ENCODE measurements at regions not wholly inside any gene's neighbourhood (a gene's known extent, or its start where the extent isn't known, plus 50 kb on each side); places are given as distances from the start of the nearest gene placed in this dataset.

GRCh38 chr16:16830973-16831372, 452.0 kb downstream of the NPIPA7 start:
- WGBS (ENCODE audit: insufficient coverage, low lambda C conversion rate) = 80% methylated on average over 1 of the region's 2 CpGs
- no peak for DNase-seq
- Histone ChIP-seq H3K4me3 (ENCODE audit: low read length) (no peak overlapping the region), H3K4me1 (ENCODE audit: control insufficient read depth, insufficient read depth, low read length) (no peaks in the 10 kb centered on the region), H3K27ac (ENCODE audit: low read length) (no peak overlapping the region), H3K36me3 (ENCODE audit: control insufficient read depth, insufficient read depth, low read length) (no peaks in the 10 kb centered on the region), H3K9me3 (ENCODE audit: control insufficient read depth, low read depth, low read length) (no peaks in the 10 kb centered on the region), H3K27me3 (ENCODE audit: control insufficient read depth, insufficient read depth, low read length) (no peaks in the 10 kb centered on the region)

DNA sequence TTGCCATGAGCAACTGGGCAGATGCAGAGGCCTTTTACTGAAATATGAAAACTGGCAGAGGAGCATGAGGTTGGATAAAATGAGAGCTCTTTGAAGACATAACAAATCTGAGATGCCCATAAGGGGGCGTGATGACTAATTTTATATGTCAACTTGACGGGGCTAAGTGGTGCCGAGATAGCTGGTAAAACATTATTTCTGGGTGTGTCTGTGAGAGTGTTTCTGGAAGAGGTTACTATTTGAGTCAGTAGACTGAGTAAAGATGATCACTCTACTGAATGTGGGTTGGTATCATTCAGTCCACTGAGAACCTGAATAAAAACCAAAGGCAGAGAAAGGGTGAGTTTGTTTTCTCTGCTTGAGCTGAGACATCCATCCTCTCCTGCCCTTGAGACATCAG, 454.2 kb downstream of the NPIPA7 start:
- Histone ChIP-seq H3K27me3 (ENCODE audit: control insufficient read depth, insufficient read depth, low read length) (no peaks in the 10 kb centered on the region), H3K9me3 (ENCODE audit: control insufficient read depth, low read depth, low read length) (no peaks in the 10 kb centered on the region), H3K4me1 (ENCODE audit: control insufficient read depth, insufficient read depth, low read length) (no peaks in the 10 kb centered on the region), H3K36me3 (ENCODE audit: control insufficient read depth, insufficient read depth, low read length) (no peaks in the 10 kb centered on the region), H3K4me3 (ENCODE audit: low read length) (no peak overlapping the region), H3K27ac (ENCODE audit: low read length) (no peak overlapping the region)
- no peak for DNase-seq
- WGBS (ENCODE audit: insufficient coverage, low lambda C conversion rate) = no CpG with 5 or more reads among the region's 3 CpGs

DNA sequence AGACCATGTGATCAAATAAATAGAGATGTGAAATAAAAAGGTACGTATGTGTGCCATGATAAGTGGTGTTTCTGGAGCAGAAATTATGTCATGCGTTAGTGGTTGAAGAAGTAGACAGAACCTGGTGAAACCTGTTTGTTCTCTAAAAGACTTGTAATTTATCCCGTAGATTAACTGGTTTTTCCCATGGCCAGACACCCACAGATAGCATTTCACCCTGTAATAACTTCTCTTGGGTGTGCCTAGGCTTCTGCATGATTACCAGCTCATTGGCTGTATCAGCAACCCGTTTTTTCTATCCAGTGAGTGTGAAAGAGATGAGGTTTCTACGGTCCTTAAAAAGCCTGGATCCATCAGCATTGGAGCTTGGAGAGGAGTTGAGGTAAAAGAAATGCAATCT, 471.3 kb downstream of the NPIPA7 start:
- Histone ChIP-seq H3K4me3 (ENCODE audit: low read length) (no peak overlapping the region), H3K27me3 (ENCODE audit: control insufficient read depth, insufficient read depth, low read length) (no peaks in the 10 kb centered on the region), H3K27ac (ENCODE audit: low read length) (no peak overlapping the region), H3K4me1 (ENCODE audit: control insufficient read depth, insufficient read depth, low read length) (no peaks in the 10 kb centered on the region), H3K9me3 (ENCODE audit: control insufficient read depth, low read depth, low read length) (no peaks in the 10 kb centered on the region), H3K36me3 (ENCODE audit: control insufficient read depth, insufficient read depth, low read length) (no peaks in the 10 kb centered on the region)
- DNase-seq = no peak
- 75% methylated on average over 1 of the region's 5 CpGs for WGBS (ENCODE audit: insufficient coverage, low lambda C conversion rate)

DNA sequence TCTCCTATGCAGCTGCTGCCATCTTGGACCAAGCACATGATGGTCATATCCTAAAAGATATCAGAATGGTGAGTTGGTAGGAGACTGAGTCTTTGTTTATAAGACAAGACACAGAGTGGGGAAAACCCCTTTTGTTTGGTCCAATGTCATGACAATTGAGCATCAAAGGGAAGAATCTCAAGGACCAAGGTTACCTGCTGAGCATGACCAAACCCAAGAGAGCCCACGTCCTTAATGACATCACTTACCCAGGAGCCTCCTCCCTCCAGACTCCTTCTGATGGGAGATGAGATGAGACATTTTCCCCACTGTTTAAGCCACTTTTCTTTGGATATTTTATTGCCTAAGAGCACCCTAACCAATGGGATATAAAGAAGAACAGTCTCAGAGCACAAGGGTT, 478.1 kb downstream of the NPIPA7 start:
- WGBS (ENCODE audit: insufficient coverage, low lambda C conversion rate) = no CpG with 5 or more reads among the region's 1 CpG
- no peak for DNase-seq
- H3K27ac ChIP-seq (ENCODE audit: low read length) = no peak overlapping the region
- H3K4me1 ChIP-seq (ENCODE audit: control insufficient read depth, insufficient read depth, low read length) = no peaks in the 10 kb centered on the region
- no peaks in the 10 kb centered on the region for H3K9me3 ChIP-seq (ENCODE audit: control insufficient read depth, low read depth, low read length)
- no peaks in the 10 kb centered on the region for H3K27me3 ChIP-seq (ENCODE audit: control insufficient read depth, insufficient read depth, low read length)
- H3K36me3 ChIP-seq (ENCODE audit: control insufficient read depth, insufficient read depth, low read length) = no peaks in the 10 kb centered on the region
- no peak overlapping the region for H3K4me3 ChIP-seq (ENCODE audit: low read length)

- H3K4me1 ChIP-seq (ENCODE audit: control insufficient read depth, insufficient read depth, low read length) = no peaks in the 10 kb centered on the region
- no peak overlapping the region for H3K4me3 ChIP-seq (ENCODE audit: low read length)
- WGBS (ENCODE audit: insufficient coverage, low lambda C conversion rate) = no CpG with 5 or more reads among the region's 5 CpGs
- DNase-seq = no peak
- H3K9me3 ChIP-seq (ENCODE audit: control insufficient read depth, low read depth, low read length) = no peaks in the 10 kb centered on the region
- H3K27me3 ChIP-seq (ENCODE audit: control insufficient read depth, insufficient read depth, low read length) = no peaks in the 10 kb centered on the region
- no peak overlapping the region for H3K27ac ChIP-seq (ENCODE audit: low read length)
- H3K36me3 ChIP-seq (ENCODE audit: control insufficient read depth, insufficient read depth, low read length) = no peaks in the 10 kb centered on the region
These were observed 478.8 kb downstream of the NPIPA7 start for GRCh38 chr16:16857603-16858283.

DNA sequence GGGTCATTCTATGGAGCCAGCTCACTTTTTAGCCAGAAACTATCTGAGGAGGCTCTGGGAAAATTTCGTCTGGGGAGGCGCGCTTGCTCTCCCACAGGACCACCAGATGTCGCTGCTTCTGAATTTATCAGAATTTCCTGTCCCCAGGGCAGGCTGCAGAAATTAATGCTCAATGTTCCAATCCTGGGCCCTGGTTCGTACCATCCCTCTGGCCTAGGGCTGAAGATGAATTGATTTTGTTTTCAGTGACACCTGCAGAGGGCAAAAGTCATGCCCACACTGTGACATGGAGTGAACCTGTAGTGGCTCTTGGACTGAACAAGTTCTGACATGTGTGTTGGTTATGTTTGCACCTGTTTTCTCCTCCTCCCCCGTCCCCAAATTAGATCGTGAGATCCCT, 482.6 kb downstream of the NPIPA7 start:
- WGBS (ENCODE audit: insufficient coverage, low lambda C conversion rate) = no CpG with 5 or more reads among the region's 7 CpGs
- DNase-seq = peak; percentile 16 to 18
- Histone ChIP-seq H3K4me1 (ENCODE audit: control insufficient read depth, insufficient read depth, low read length) (no peaks in the 10 kb centered on the region), H3K9me3 (ENCODE audit: control insufficient read depth, low read depth, low read length) (no peaks in the 10 kb centered on the region), H3K36me3 (ENCODE audit: control insufficient read depth, insufficient read depth, low read length) (no peaks in the 10 kb centered on the region), H3K4me3 (ENCODE audit: low read length) (no peak overlapping the region), H3K27me3 (ENCODE audit: control insufficient read depth, insufficient read depth, low read length) (no peaks in the 10 kb centered on the region), H3K27ac (ENCODE audit: low read length) (no peak overlapping the region)

DNA sequence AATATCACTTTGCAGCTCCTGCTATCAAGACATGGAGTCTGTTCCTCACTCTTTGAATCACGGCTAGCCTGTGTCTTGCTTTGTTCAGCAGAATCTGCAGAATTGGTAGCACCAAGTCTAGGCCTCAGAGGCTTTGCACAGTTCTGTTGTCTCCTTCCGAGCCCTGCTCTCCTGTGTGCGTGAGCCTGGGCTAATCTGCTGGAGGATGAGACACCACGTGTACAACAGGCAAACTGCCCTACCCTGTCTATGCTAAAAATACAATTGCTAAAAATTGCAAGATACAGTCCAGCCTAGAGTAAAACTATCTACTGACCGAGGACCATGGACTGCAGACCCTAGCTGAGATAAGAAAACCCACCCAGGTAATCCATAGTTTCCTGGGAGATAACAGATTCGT, 484.7 kb downstream of the NPIPA7 start:
- Histone ChIP-seq H3K4me1 (ENCODE audit: control insufficient read depth, insufficient read depth, low read length) (no peaks in the 10 kb centered on the region), H3K27ac (ENCODE audit: low read length) (no peak overlapping the region), H3K27me3 (ENCODE audit: control insufficient read depth, insufficient read depth, low read length) (no peaks in the 10 kb centered on the region), H3K36me3 (ENCODE audit: control insufficient read depth, insufficient read depth, low read length) (no peaks in the 10 kb centered on the region), H3K9me3 (ENCODE audit: control insufficient read depth, low read depth, low read length) (no peaks in the 10 kb centered on the region), H3K4me3 (ENCODE audit: low read length) (no peak overlapping the region)
- peak in 1 of 2 donors; percentile 4 for DNase-seq
- WGBS (ENCODE audit: insufficient coverage, low lambda C conversion rate) = 63% methylated on average over 2 of the region's 6 CpGs

DNA sequence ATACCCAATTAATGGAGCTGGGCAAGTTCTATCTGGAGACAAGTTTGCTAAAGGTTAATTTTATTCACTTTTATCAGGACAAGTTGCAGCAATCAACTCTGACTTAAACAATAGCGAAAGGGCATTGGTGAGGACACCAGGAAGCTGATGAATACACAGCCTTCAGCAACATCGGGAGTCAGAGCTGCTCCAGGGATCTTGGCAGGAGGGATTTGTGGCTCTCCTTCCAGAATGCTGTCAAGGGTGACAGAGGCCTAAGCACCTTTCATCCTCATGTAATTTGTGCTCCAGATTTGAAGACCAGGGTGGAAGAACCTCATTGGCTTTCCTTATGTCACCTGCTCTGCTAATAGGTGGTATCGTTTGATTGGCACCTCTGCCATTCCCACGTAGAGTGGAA, 485.6 kb downstream of the NPIPA7 start:
- Histone ChIP-seq H3K27ac (ENCODE audit: low read length) (no peak overlapping the region), H3K36me3 (ENCODE audit: control insufficient read depth, insufficient read depth, low read length) (no peaks in the 10 kb centered on the region), H3K4me3 (ENCODE audit: low read length) (no peak overlapping the region), H3K9me3 (ENCODE audit: control insufficient read depth, low read depth, low read length) (no peaks in the 10 kb centered on the region), H3K4me1 (ENCODE audit: control insufficient read depth, insufficient read depth, low read length) (no peaks in the 10 kb centered on the region), H3K27me3 (ENCODE audit: control insufficient read depth, insufficient read depth, low read length) (no peaks in the 10 kb centered on the region)
- DNase-seq = no peak
- WGBS (ENCODE audit: insufficient coverage, low lambda C conversion rate) = 80% methylated on average over 1 of the region's 4 CpGs

DNA sequence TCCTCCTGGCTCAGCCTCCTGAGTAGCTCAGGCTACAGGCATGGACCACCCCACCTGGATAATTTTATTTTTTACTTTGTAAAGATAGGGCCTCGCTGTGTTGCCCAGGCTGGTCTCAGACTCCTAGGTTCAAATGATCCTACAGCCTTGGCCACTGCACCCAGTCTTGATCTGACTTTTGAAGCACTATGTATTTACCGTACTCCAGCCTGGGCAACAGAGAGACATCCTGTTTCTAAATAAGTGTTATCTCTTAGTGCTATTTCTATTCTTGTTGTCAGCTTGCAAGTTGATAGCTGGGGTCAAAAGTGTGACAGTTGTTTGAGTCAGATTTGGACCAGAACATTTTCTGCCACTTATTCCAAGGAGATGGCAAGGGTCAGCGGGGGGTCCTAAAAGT, 486.4 kb downstream of the NPIPA7 start:
- Histone ChIP-seq H3K9me3 (ENCODE audit: control insufficient read depth, low read depth, low read length) (no peaks in the 10 kb centered on the region), H3K27me3 (ENCODE audit: control insufficient read depth, insufficient read depth, low read length) (no peaks in the 10 kb centered on the region), H3K36me3 (ENCODE audit: control insufficient read depth, insufficient read depth, low read length) (no peaks in the 10 kb centered on the region), H3K4me1 (ENCODE audit: control insufficient read depth, insufficient read depth, low read length) (no peaks in the 10 kb centered on the region), H3K27ac (ENCODE audit: low read length) (no peak overlapping the region), H3K4me3 (ENCODE audit: low read length) (no peak overlapping the region)
- DNase-seq = no peak
- no CpG with 5 or more reads among the region's 3 CpGs for WGBS (ENCODE audit: insufficient coverage, low lambda C conversion rate)

GRCh38 chr16:16867973-16868372, 489.0 kb downstream of the NPIPA7 start:
- no peaks in the 10 kb centered on the region for H3K27me3 ChIP-seq (ENCODE audit: control insufficient read depth, insufficient read depth, low read length)
- H3K36me3 ChIP-seq (ENCODE audit: control insufficient read depth, insufficient read depth, low read length) = no peaks in the 10 kb centered on the region
- H3K4me3 ChIP-seq (ENCODE audit: low read length) = no peak overlapping the region
- H3K4me1 ChIP-seq (ENCODE audit: control insufficient read depth, insufficient read depth, low read length) = no peaks in the 10 kb centered on the region
- H3K27ac ChIP-seq (ENCODE audit: low read length) = no peak overlapping the region
- no peaks in the 10 kb centered on the region for H3K9me3 ChIP-seq (ENCODE audit: control insufficient read depth, low read depth, low read length)
- WGBS (ENCODE audit: insufficient coverage, low lambda C conversion rate) = no CpG with 5 or more reads among the region's 7 CpGs
- DNase-seq = no peak

GRCh38 chr16:16868727-16869126, 489.8 kb downstream of the NPIPA7 start:
- Histone ChIP-seq H3K4me1 (ENCODE audit: control insufficient read depth, insufficient read depth, low read length) (no peaks in the 10 kb centered on the region), H3K9me3 (ENCODE audit: control insufficient read depth, low read depth, low read length) (no peaks in the 10 kb centered on the region), H3K4me3 (ENCODE audit: low read length) (no peak overlapping the region), H3K27ac (ENCODE audit: low read length) (no peak overlapping the region), H3K36me3 (ENCODE audit: control insufficient read depth, insufficient read depth, low read length) (no peaks in the 10 kb centered on the region), H3K27me3 (ENCODE audit: control insufficient read depth, insufficient read depth, low read length) (no peaks in the 10 kb centered on the region)
- 50% methylated on average over 1 of the region's 2 CpGs for WGBS (ENCODE audit: insufficient coverage, low lambda C conversion rate)
- no peak for DNase-seq
